ENCODE measurements at regions not wholly inside any gene's neighbourhood (a gene's known extent, or its start where the extent isn't known, plus 50 kb on each side); places are given as distances from the start of the nearest gene placed in this dataset.

GRCh38 chr5:30392897-30393296 lies 800.6 kb upstream of the CDH6 start:
- no peak for TF ChIP-seq POLR2A (IDR thresholded peaks at IDR 0.05)
- no peak for TF ChIP-seq CTCF (IDR thresholded peaks at IDR 0.05)
- TF ChIP-seq POLR2AphosphoS5 (IDR thresholded peaks at IDR 0.05), result no peak
- intact Hi-C loops (cut with DNase I), result no loop called here
- Histone ChIP-seq H3K27me3 (replicated peaks; ENCODE audit: insufficient read depth) (no peaks in the 10 kb centered on the region), H3K36me3 (no peaks in the 10 kb centered on the region), H3K27ac (no peak overlapping the region), H3K4me1 (replicated peaks) (no peaks in the 10 kb centered on the region), H3K9me3 (no peaks in the 10 kb centered on the region), H3K4me3 (no peak overlapping the region)
- no peak for DNase-seq (ENCODE audit: low spot score)
- 33% methylated on average over 5 of the region's 5 CpGs for WGBS

- Histone ChIP-seq H3K4me1 (replicated peaks) (no peaks in the 10 kb centered on the region), H3K27me3 (replicated peaks; ENCODE audit: insufficient read depth) (no peaks in the 10 kb centered on the region), H3K9me3 (no peaks in the 10 kb centered on the region), H3K27ac (no peak overlapping the region), H3K36me3 (no peaks in the 10 kb centered on the region), H3K4me3 (no peak overlapping the region)
- 25% methylated on average over 2 of the region's 2 CpGs for WGBS
- no peak for DNase-seq (ENCODE audit: low spot score)
- intact Hi-C loops (cut with DNase I), result no loop called here
- TF ChIP-seq POLR2A (IDR thresholded peaks at IDR 0.05) (no peak), POLR2AphosphoS5 (IDR thresholded peaks at IDR 0.05) (no peak), CTCF (IDR thresholded peaks at IDR 0.05) (no peak)
Observed at GRCh38 chr5:30390095-30390494, 803.4 kb upstream of the CDH6 start.

- no peaks in the 10 kb centered on the region for H3K9me3 ChIP-seq
- H3K36me3 ChIP-seq, result no peaks in the 10 kb centered on the region
- H3K27me3 ChIP-seq (replicated peaks; ENCODE audit: insufficient read depth), result no peaks in the 10 kb centered on the region
- no peak for DNase-seq (ENCODE audit: low spot score)
- intact Hi-C loops (cut with DNase I), result no loop called here
- 73% methylated on average over 3 of the region's 3 CpGs for WGBS
- H3K27ac ChIP-seq, result no peak overlapping the region
- no peaks in the 10 kb centered on the region for H3K4me1 ChIP-seq (replicated peaks)
- no peak overlapping the region for H3K4me3 ChIP-seq
- TF ChIP-seq POLR2A (IDR thresholded peaks at IDR 0.05) (no peak), CTCF (IDR thresholded peaks at IDR 0.05) (no peak), POLR2AphosphoS5 (IDR thresholded peaks at IDR 0.05) (no peak)
Observed at GRCh38 chr5:30387974-30388632, 805.4 kb upstream of the CDH6 start.

GRCh38 chr5:30385754-30386153 lies 807.7 kb upstream of the CDH6 start:
- Histone ChIP-seq H3K9me3 (no peaks in the 10 kb centered on the region), H3K27me3 (replicated peaks; ENCODE audit: insufficient read depth) (no peaks in the 10 kb centered on the region), H3K27ac (no peak overlapping the region), H3K4me1 (replicated peaks) (no peaks in the 10 kb centered on the region), H3K36me3 (no peaks in the 10 kb centered on the region), H3K4me3 (no peak overlapping the region)
- WGBS, result 94% methylated on average over 2 of the region's 2 CpGs
- TF ChIP-seq POLR2AphosphoS5 (IDR thresholded peaks at IDR 0.05) (no peak), POLR2A (IDR thresholded peaks at IDR 0.05) (no peak), CTCF (IDR thresholded peaks at IDR 0.05) (no peak)
- intact Hi-C loops (cut with DNase I), result no loop called here
- DNase-seq (ENCODE audit: low spot score), result no peak

GRCh38 chr5:30384171-30384570 lies 809.3 kb upstream of the CDH6 start:
- 81% methylated on average over 4 of the region's 4 CpGs for WGBS
- Histone ChIP-seq H3K9me3 (no peaks in the 10 kb centered on the region), H3K4me1 (replicated peaks) (no peaks in the 10 kb centered on the region), H3K36me3 (no peaks in the 10 kb centered on the region), H3K4me3 (no peak overlapping the region), H3K27me3 (replicated peaks; ENCODE audit: insufficient read depth) (no peaks in the 10 kb centered on the region), H3K27ac (no peak overlapping the region)
- no peak for DNase-seq (ENCODE audit: low spot score)
- TF ChIP-seq POLR2A (IDR thresholded peaks at IDR 0.05) (no peak), POLR2AphosphoS5 (IDR thresholded peaks at IDR 0.05) (no peak), CTCF (IDR thresholded peaks at IDR 0.05) (no peak)
- intact Hi-C loops (cut with DNase I), result no loop called here

All from prostate gland (tissue), 2 donors.